ENCODE measurements at regions not wholly inside any gene's neighbourhood (a gene's known extent, or its start where the extent isn't known, plus 50 kb on each side); places are given as distances from the start of the nearest gene placed in this dataset.

DNA sequence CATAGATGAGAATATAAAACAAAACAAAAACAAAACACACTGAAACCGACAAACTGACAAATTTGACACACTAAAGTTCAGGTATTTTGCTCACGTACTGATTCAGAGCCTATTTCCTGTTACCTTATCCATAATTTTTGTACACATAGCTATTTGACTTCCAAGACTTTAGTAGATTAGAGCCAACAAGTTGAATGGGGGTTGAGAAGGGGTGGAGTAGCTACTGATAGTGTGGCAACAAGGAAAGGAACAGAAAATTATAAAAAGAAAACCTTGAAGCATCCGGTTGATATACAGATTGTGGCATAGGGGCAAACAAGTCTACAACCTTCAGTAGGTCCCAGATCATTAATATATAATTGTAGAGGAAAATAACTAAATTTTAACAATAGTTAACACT lies 92.3 kb upstream of the RASGEF1B start:
- TF ChIP-seq, protein P1, sequence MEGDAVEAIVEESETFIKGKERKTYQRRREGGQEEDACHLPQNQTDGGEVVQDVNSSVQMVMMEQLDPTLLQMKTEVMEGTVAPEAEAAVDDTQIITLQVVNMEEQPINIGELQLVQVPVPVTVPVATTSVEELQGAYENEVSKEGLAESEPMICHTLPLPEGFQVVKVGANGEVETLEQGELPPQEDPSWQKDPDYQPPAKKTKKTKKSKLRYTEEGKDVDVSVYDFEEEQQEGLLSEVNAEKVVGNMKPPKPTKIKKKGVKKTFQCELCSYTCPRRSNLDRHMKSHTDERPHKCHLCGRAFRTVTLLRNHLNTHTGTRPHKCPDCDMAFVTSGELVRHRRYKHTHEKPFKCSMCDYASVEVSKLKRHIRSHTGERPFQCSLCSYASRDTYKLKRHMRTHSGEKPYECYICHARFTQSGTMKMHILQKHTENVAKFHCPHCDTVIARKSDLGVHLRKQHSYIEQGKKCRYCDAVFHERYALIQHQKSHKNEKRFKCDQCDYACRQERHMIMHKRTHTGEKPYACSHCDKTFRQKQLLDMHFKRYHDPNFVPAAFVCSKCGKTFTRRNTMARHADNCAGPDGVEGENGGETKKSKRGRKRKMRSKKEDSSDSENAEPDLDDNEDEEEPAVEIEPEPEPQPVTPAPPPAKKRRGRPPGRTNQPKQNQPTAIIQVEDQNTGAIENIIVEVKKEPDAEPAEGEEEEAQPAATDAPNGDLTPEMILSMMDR (optimal IDR thresholded peaks at IDR 0.05 in 1 of 3, IDR thresholded peaks at IDR 0.05 in 1 of 3, conservative IDR thresholded peaks at IDR 0.05 in 1 of 3; ENCODE audit: extremely low read depth in 1 of 3, insufficient read depth in 2 of 3, low read length in 3 of 3) = no peak
- TF ChIP-seq EZH2 (IDR thresholded peaks at IDR 0.05; ENCODE audit: low read length) = no peak

Data from keratinocyte (primary cell).